ENCODE measurements at regions not wholly inside any gene's neighbourhood (a gene's known extent, or its start where the extent isn't known, plus 50 kb on each side); places are given as distances from the start of the nearest gene placed in this dataset.

DNA sequence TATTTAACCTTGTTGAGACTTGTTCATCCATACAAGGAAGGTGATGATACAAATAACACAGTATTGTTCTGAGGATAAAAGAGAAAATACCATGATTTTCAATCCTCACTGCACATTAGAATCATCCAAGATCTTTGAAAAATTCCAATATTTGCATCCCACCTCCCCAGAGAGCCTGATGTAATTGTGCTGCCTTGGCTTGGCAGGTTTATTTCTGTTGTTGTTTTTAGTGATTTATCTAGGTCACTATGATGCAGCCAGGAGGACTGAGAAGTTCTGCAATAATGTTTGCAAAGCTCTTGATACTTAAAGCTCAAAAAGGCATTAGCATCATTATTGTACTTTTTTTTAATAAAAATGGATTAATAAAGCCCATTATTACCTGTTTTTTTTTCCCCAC lies 67.0 kb upstream of the NMUR2 start:
- no peak for TF ChIP-seq POLR2AphosphoS5 (IDR thresholded peaks at IDR 0.05)
- no peak for TF ChIP-seq POLR2A (IDR thresholded peaks at IDR 0.05)
